ENCODE measurements at regions not wholly inside any gene's neighbourhood (a gene's known extent, or its start where the extent isn't known, plus 50 kb on each side); places are given as distances from the start of the nearest gene placed in this dataset.
"Not testable (repeated sequence)": the region's sequence is repeated elsewhere in the genome, so short reads cannot be mapped to it uniquely, and the experiment has no call there.

DNA sequence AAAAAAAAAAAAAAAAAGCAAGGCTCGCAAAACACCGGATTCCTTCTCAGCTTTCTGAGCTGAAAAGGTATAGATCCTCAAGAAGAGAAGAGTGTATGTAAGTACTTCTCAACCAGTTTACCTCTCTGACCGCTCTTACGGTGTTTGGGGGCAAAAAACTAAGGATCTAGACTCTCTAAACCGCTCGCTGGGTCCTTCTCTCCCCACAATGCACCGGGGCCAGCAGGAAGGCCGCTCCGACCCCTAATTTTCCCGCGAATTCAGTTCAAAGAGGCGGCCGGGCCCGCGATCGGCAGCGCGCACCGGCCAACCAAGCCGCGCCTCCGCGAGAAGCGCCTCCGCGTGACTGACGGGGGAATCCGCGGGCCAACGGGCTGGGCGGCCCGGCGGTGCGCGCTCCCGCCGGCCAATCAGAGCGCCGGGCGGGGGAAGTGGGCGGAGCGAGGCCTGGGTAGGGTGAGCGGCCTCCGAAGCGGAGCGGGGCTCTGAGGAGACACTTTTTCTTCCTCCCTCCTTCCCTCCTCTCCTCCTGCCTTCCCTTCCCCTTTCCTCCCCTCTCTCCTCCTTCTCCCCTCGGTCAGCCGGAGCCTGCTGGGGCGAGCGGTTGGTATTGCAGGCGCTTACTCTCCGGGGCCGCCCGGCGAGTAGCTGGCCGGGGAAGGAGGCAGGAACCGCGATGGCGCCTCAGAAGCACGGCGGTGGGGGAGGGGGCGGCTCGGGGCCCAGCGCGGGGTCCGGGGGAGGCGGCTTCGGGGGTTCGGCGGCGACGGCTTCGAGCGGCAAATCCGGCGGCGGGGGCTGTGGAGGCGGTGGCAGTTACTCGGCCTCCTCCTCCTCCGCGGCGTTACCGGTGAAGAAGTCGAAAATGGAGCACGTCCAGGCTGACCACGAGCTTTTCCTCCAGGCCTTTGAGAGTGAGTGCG lies 93.0 kb downstream of the CRLF3 start:
- in situ Hi-C loops (cut with HindIII; ENCODE audit: low sequenced_read_pairs) = not testable (repeated sequence)
- peak; percentile 70 for DNase-seq (ENCODE audit: low spot score)

DNA sequence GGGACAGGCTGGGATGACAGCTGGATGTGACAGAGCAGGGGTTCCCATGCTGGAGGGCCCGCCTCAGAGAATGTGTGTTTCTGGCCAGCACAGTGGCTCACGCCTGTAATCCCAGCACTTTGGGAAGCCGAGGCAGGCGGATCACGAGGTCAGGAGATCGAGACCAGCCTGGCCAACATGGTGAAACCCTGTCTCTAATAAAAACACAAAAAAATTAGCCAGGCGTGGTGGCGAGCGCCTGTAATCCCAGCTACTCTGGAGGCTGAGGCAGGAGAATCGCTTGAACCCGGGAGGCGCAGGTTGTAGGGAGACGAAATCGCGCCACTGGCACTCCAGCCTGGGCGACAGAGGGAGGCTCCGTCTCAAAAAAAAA lies 93.7 kb downstream of the CRLF3 start:
- DNase-seq (ENCODE audit: low spot score); in situ Hi-C loops (cut with HindIII; ENCODE audit: low sequenced_read_pairs): not testable (repeated sequence)

- not testable (repeated sequence) for DNase-seq (ENCODE audit: low spot score)
Measured at GRCh38 chr17:30730171-30730836, 94.2 kb downstream of the CRLF3 start.

GRCh38 chr17:30729471-30730170 lies 94.9 kb downstream of the CRLF3 start:
- DNase-seq (ENCODE audit: low spot score); in situ Hi-C loops (cut with HindIII; ENCODE audit: low sequenced_read_pairs): not testable (repeated sequence)

More at GRCh38 chr17:30730171-30730836, 94.2 kb downstream of the CRLF3 start:
- in situ Hi-C loops (cut with HindIII; ENCODE audit: low sequenced_read_pairs) = not testable (repeated sequence)

DNA sequence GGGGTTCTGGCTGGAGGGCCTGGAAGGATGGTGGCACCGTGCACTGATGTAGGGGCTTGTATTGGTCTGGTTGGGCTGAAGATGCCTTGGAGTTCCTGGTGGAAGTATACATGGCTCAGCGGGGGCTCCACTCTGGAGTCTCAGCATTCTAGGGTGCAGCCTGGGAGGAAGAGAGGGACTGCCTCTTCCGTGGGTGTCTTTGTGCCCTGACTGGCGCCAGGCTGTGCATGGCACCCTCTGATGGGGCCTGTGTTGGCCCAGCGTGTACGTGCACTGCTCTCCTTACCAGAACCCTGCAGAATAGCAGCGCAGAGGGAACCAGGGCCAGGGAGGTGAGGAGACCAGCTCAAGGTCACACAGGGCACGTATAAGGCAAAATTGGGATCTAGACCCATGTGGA lies 97.0 kb downstream of the CRLF3 start:
- in situ Hi-C loops (cut with HindIII; ENCODE audit: low sequenced_read_pairs); DNase-seq (ENCODE audit: low spot score): not testable (repeated sequence)

DNA sequence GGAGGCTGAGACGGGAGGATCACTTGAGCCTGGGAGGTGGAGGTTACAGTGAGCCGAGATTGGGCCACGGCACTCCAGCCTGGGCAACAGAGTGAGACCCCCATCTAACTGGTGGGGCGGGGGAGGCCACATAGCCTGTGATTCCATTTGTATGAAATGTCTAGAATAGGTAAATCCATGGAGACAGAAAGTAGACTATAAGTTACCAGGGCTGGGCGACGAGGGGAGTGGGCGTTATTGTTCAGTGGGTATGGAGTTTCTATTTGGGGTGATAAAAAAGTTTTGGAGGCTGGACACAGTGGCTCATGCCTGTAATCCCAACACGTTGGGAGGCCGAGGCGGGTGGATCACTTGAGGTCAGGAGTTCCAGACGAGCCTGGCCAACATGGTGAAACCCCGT lies 97.8 kb downstream of the CRLF3 start:
- in situ Hi-C loops (cut with HindIII; ENCODE audit: low sequenced_read_pairs); DNase-seq (ENCODE audit: low spot score): not testable (repeated sequence)

DNA sequence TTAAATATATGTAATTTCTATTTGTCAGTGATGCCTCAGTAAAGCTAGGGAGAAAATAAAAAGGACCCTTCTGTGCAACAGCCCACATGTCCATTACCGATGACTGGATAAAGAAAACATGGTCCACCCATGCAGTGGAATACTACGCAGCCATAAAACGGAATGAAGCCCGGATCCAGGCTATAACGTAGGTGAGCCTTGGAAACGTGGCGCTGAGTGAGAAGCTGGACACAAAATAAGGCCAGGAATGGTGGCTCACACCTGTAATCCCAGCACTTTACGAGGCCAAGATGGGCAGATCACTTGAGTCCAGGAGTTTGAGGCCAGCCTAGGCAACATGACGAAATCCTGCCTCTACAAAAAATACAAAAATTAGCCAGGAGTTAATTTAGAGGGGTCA lies 98.2 kb downstream of the CRLF3 start:
- in situ Hi-C loops (cut with HindIII; ENCODE audit: low sequenced_read_pairs); DNase-seq (ENCODE audit: low spot score): not testable (repeated sequence)

DNA sequence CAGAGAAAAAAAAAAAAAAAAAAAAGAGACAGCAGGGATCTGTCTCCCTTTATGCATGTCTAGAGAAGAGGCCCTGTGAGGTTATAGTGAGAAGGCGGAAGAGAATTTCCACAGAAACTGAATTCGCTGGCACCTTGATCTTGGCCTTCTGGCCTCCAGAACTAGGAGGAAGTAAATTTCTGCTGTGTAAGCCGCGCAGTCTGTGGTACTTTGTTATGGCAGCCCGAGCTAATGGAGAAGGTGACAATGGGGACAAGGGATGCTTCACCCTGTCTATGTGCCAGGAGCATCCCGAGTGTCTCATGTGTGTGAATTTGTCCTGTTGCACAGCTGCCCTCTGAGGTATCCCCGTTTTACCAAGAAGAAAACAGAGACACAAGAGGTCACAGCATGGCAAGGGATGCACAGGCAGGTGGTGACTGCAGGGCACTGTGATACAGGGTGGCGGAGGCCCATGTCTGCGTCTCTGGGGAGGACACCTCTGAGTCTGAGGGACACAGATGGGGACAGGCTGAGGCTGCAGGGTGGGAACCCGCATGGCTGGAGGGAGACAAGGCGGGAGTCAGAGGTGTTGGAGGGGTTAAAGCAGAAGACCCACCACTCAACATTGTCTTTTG lies 100.3 kb downstream of the CRLF3 start:
- in situ Hi-C loops (cut with HindIII; ENCODE audit: low sequenced_read_pairs); DNase-seq (ENCODE audit: low spot score): not testable (repeated sequence)

DNA sequence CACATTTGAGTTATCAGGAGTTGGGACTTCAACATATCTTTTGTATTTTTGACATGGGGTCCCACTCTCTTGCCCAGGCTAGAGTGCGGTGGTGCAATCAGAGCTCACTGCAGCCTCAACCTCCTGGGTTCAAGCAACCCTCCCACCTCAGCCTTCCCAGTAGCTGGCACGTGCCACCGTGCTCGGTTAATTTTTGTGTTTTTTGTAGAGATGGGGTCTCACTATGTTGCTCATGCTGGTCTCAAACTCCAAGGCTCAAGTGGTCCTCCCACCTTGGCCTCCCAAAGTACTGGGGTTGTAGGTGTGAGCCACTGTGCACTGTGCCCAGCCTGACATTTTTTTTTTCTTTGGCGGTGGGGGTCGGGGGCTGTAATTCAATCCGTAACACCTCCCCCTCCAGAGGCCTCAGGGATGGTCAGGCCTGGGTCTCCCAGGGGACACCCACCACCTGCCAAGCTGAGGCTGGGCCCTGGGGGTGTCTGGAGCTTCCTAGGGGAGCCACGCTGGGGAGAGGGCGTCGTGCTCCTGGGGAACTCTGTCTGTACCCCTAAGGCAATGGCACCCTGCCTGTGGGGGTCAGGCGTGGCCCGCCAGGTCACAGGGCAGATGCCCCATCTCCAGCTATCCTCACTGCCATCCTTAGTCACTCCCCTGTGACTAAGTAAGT lies 102.2 kb downstream of the CRLF3 start:
- not testable (repeated sequence) for DNase-seq (ENCODE audit: low spot score)

GRCh38 chr17:30720971-30721370 lies 103.5 kb downstream of the CRLF3 start:
- in situ Hi-C loops (cut with HindIII; ENCODE audit: low sequenced_read_pairs); DNase-seq (ENCODE audit: low spot score): not testable (repeated sequence)

More for the DNA sequence above, 102.2 kb downstream of the CRLF3 start:
- in situ Hi-C loops (cut with HindIII; ENCODE audit: low sequenced_read_pairs) = not testable (repeated sequence)

- in situ Hi-C loops (cut with HindIII; ENCODE audit: low sequenced_read_pairs) = no loop called here
Measured at GRCh38 chr17:30720013-30720471, 104.5 kb downstream of the CRLF3 start.

DNA sequence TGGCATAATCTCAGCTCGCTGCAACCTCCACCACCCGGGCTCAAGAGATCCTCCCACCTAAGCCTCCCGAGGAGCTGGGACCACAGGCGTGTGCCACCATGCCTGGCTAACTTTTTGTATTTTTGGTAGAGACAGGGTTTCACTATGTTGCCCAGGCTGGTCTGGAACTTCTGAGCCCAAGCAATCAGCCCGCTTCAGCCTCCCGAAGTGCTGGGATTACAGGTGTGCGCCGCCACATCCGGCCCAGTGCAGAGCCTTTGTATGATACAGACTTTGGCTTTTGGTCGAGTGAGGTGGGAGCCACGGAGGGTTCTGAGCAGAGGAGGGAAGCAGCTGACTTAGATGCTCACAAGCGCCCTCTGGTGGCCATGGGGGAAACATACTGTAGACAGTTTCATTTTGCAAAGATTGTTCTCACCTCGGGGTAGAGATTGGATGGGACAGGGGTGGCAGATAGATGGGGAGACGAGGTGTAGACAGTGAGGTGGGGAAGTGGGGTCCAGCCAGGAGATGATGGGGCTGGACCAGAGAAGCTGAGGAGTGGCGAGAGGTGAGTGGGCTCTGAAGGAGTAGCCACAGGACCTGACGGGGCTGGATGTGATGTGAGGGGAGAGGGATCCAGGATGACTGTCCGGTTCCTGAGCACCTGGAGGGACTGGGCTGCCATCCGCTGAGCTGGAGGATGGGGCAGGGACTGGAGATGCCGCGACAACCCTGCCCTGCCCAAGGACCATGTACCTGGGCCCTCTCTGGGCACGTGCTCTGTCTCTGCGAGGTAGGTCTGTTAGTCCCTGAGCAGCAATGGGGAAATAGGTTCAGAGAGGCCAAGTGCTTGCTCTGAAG lies 105.1 kb downstream of the CRLF3 start:
- in situ Hi-C loops (cut with HindIII; ENCODE audit: low sequenced_read_pairs) = not testable (repeated sequence)

More at GRCh38 chr17:30720013-30720471, 104.5 kb downstream of the CRLF3 start:
- DNase-seq (ENCODE audit: low spot score) = no peak

GRCh38 chr17:30718691-30719090 lies 105.8 kb downstream of the CRLF3 start:
- in situ Hi-C loops (cut with HindIII; ENCODE audit: low sequenced_read_pairs); DNase-seq (ENCODE audit: low spot score): not testable (repeated sequence)

More for the DNA sequence above, 105.1 kb downstream of the CRLF3 start:
- DNase-seq (ENCODE audit: low spot score) = peak; percentile 53

DNA sequence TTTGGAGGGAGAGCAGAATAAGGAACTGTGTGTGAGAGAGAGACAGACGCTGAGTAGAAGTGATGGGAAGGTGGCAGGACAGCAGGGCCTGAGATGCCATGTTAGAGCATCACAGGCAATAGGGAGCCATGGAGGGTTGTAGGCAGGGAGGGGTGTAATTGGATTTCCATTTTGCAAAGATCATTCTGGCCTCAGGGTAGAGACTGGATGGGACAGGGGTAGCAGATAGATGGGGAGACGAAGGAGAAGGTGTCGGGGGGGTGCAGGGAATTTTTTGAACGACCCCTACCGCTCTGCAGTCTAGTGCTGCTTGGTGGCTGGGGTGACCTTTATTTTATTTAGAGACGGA lies 106.4 kb downstream of the CRLF3 start:
- in situ Hi-C loops (cut with HindIII; ENCODE audit: low sequenced_read_pairs); DNase-seq (ENCODE audit: low spot score): not testable (repeated sequence)

DNA sequence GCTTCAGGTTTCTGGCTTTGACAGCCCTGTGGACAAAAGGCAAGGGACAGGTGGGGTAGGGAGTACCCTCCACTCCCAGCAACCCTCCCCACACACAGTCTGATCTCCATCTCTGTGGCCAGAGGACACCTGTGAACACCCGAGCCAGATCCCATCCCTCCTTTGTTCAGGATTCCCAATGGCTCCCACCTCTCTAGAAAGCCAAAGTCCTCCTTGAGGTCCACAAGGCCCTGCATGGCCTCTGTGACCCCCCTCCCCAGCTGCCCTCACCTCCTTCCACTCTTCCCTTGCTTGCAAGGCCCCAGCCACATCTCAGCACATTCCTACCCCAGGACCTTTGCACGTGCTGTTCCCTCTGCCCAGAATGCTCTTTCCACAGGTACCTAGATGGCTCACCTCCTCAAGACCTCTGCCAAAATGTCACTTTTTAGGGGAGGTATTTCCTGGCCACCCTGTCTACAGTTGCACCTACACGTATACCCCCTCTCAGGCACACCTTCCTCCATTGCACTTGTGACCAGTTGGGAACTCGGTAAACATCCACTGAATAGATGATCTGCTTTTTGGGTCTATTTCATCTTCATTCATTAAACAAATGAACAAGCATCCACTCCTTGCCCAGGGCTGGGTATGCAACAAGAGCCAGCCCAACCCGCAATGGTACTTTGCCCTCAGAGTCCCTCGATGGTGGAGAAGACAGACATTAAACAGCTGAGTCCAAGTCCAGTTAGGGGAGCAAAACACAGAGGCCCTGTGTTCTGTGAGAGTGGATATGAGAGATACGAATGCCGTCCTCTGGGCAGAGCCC lies 107.0 kb downstream of the CRLF3 start:
- in situ Hi-C loops (cut with HindIII; ENCODE audit: low sequenced_read_pairs) = no loop called here
- no peak for DNase-seq (ENCODE audit: low spot score)

GRCh38 chr17:30716461-30717290 lies 107.8 kb downstream of the CRLF3 start:
- DNase-seq (ENCODE audit: low spot score) = no peak
- in situ Hi-C loops (cut with HindIII; ENCODE audit: low sequenced_read_pairs) = no loop called here

All from G401 (cell line).